ENCODE measurements at regions not wholly inside any gene's neighbourhood (a gene's known extent, or its start where the extent isn't known, plus 50 kb on each side); places are given as distances from the start of the nearest gene placed in this dataset.

DNA sequence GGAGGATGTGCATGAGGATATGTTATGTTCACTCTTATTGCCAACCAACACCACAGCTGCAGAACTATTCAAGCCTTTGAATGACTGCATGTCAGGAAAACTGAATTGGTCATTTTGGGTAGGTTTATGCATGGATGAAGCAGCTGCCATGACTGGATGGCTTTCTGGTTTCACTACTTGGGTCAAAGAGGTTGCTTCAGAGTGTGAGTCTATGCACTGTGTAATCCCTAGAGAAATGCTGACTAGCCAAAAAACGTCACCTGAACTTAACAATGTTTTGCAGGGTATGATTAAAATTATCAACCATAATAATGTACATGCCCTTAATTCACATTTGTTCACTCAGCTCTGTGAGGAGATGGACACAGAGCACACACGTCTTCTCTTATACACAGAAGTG, 206.7 kb upstream of the RBBP8 start:
- H3K9me3 ChIP-seq (ENCODE audit: control insufficient read depth, low read length) = no peaks in the 10 kb centered on the region
- DNase-seq (ENCODE audit: low read depth) = no peak

DNA sequence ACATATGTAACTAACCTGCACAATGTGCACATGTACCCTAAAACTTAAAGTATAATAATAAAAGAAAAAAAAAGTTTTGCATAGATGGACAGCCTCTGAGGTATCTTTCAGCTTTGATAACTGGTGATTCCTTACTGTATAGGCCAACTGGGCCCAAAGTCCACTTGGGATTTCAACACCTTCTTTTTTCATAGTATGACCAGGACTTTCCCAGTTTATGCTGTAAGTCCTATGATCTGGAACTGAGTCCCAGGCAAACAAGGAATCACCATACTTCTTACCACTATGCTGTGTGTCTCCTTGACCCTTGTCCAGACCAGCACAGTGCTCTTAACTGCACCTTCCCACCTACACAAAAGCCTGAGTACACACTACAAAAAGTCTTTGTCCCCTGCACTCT, 205.1 kb upstream of the RBBP8 start:
- Histone ChIP-seq H3K9ac (ENCODE audit: low read length) (no peak overlapping the region), H3K9me3 (ENCODE audit: control insufficient read depth, low read length) (no peaks in the 10 kb centered on the region), H3K4me1 (ENCODE audit: control insufficient read depth, insufficient read depth, low read length) (peaks cover 6% of the 10 kb centered on the region), H3K27me3 (replicated peaks; ENCODE audit: control insufficient read depth, insufficient read depth, low read length) (no peaks in the 10 kb centered on the region), H3K4me3 (ENCODE audit: low read length) (no peak overlapping the region), H3K36me3 (ENCODE audit: control insufficient read depth, insufficient read depth, low read length, severe bottlenecking) (no peaks in the 10 kb centered on the region)
- no peak for DNase-seq (ENCODE audit: low read depth)

More for the DNA sequence above, 206.7 kb upstream of the RBBP8 start:
- no peaks in the 10 kb centered on the region for H3K36me3 ChIP-seq (ENCODE audit: control insufficient read depth, insufficient read depth, low read length, severe bottlenecking)
- no peaks in the 10 kb centered on the region for H3K27me3 ChIP-seq (replicated peaks; ENCODE audit: control insufficient read depth, insufficient read depth, low read length)
- H3K4me3 ChIP-seq (ENCODE audit: low read length) = no peak overlapping the region
- H3K4me1 ChIP-seq (ENCODE audit: control insufficient read depth, insufficient read depth, low read length) = peaks cover 6% of the 10 kb centered on the region
- no peak overlapping the region for H3K9ac ChIP-seq (ENCODE audit: low read length)

- peaks cover 6% of the 10 kb centered on the region for H3K4me1 ChIP-seq (ENCODE audit: control insufficient read depth, insufficient read depth, low read length)
- H3K36me3 ChIP-seq (ENCODE audit: control insufficient read depth, insufficient read depth, low read length, severe bottlenecking) = no peaks in the 10 kb centered on the region
- no peak for DNase-seq (ENCODE audit: low read depth)
- H3K4me3 ChIP-seq (ENCODE audit: low read length) = no peak overlapping the region
- no peaks in the 10 kb centered on the region for H3K9me3 ChIP-seq (ENCODE audit: control insufficient read depth, low read length)
- H3K9ac ChIP-seq (ENCODE audit: low read length) = no peak overlapping the region
- no peaks in the 10 kb centered on the region for H3K27me3 ChIP-seq (replicated peaks; ENCODE audit: control insufficient read depth, insufficient read depth, low read length)
Measured at GRCh38 chr18:22728481-22729105, 204.5 kb upstream of the RBBP8 start.

DNA sequence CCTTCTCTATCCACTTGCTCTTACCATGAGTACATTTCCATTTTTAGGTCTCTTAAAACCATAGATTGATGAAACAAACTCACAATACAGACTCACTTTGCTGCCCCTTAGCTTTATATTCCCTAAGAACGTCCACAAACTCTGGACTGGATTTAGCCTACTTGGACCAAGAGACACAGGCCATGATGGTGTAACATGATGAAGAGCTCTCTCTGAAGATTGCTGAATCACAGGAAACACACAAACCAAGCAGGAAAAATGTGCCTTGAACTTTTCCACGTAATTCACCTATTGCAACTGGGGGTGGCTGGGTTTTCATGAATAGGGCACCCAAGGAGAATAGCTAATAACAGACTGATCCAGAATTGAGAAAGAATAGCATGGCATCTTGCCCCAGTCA, 201.7 kb upstream of the RBBP8 start:
- DNase-seq (ENCODE audit: low read depth) = no peak
- no peaks in the 10 kb centered on the region for H3K36me3 ChIP-seq (ENCODE audit: control insufficient read depth, insufficient read depth, low read length, severe bottlenecking)
- H3K4me3 ChIP-seq (ENCODE audit: low read length) = no peak overlapping the region
- no peaks in the 10 kb centered on the region for H3K9me3 ChIP-seq (ENCODE audit: control insufficient read depth, low read length)
- H3K27me3 ChIP-seq (replicated peaks; ENCODE audit: control insufficient read depth, insufficient read depth, low read length) = no peaks in the 10 kb centered on the region
- peaks cover 19% of the 10 kb centered on the region for H3K4me1 ChIP-seq (ENCODE audit: control insufficient read depth, insufficient read depth, low read length)
- H3K9ac ChIP-seq (ENCODE audit: low read length) = no peak overlapping the region

DNA sequence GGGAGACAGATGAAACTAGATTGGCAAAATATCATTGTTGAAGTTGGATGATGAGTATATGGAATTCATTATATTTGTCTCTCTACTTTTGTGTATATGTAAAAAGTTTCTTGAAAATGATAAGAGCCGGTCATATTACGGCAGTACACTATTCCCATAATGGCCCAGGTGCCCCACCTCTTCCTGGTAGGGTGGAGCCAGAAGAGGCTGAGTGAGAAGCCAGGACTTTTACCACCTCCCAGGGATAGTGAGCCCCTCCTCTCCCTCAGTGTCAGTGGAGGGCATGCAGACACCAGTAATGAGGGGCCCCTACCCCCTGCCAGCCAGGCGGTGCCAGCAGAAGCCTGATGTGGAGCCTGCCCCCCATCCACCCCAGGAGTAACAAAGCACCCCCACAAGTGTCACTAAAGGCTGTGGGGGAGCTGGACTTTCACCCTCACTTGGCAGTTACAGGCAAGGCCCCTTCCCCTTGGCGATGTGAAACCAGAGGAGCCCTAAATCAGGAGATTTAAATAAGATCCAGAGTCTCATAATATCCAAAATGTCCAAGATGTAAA, 198.9 kb upstream of the RBBP8 start:
- Histone ChIP-seq H3K9me3 (ENCODE audit: control insufficient read depth, low read length) (no peaks in the 10 kb centered on the region), H3K27me3 (replicated peaks; ENCODE audit: control insufficient read depth, insufficient read depth, low read length) (no peaks in the 10 kb centered on the region), H3K4me1 (ENCODE audit: control insufficient read depth, insufficient read depth, low read length) (peaks cover 12% of the 10 kb centered on the region), H3K4me3 (ENCODE audit: low read length) (no peak overlapping the region), H3K36me3 (ENCODE audit: control insufficient read depth, insufficient read depth, low read length, severe bottlenecking) (no peaks in the 10 kb centered on the region), H3K9ac (ENCODE audit: low read length) (no peak overlapping the region)
- DNase-seq (ENCODE audit: low read depth) = no peak

DNA sequence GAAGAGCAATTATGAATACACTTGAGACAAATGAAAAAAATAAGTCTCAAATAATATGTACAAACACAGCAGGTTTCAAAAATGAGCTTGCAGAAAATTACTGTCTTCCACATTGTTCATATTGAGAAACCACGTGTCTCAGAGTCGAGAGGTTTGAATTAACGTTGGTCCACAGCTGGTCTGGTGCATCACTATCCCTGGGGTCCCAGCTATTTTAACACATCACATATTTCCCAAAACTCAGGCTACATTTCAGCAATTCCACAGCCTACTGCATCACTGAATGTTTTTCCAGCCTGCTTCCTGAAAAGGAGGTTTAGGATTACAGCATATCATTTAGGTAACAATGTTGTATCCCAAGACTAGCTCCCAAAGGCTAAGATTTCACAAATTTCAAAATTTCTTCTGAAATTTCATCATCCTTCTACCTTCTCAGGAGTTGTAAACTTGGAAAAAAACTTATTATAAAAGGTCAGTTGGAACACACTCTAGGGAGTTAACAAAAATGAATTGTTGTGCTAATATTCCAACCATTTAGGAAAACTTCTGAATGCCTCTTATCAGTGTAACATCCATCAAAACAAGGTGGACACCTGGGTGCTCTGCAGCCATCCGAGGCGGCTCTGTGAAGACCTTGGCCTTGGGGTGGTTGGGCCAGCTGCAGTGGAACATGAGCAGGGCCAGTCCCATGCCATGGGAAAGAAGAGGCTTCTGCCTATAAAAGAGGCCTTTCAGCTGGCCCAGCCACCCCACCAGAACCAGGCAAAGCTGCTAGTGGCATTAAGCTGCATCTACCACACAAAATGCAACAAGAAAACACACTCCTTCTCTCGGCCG, 198.1 kb upstream of the RBBP8 start:
- Histone ChIP-seq H3K27me3 (replicated peaks; ENCODE audit: control insufficient read depth, insufficient read depth, low read length) (no peaks in the 10 kb centered on the region), H3K4me1 (ENCODE audit: control insufficient read depth, insufficient read depth, low read length) (peaks cover 12% of the 10 kb centered on the region), H3K4me3 (ENCODE audit: low read length) (no peak overlapping the region), H3K9ac (ENCODE audit: low read length) (no peak overlapping the region), H3K9me3 (ENCODE audit: control insufficient read depth, low read length) (no peaks in the 10 kb centered on the region), H3K36me3 (ENCODE audit: control insufficient read depth, insufficient read depth, low read length, severe bottlenecking) (no peaks in the 10 kb centered on the region)
- DNase-seq (ENCODE audit: low read depth) = peak; percentile 74

DNA sequence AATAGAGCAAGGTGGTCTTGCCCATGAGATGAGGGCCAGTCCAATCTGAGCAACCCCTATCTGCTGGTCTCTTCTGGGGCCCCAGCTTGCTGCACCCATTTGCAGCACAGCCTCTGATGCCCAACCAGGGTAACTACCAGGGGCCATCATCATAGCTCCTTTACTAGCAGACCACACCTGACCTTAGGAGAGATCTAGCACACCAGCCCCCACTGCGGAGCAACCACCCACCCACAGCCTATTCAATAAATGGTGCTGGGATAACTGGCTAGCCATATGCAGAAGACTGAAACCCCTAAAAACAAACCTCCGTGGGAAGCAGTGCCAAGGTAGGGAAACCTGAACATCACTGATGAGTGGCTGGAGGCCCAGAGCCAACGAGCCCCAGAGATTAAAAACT, 196.1 kb upstream of the RBBP8 start:
- no peak for DNase-seq (ENCODE audit: low read depth)
- peaks cover 12% of the 10 kb centered on the region for H3K4me1 ChIP-seq (ENCODE audit: control insufficient read depth, insufficient read depth, low read length)
- no peaks in the 10 kb centered on the region for H3K9me3 ChIP-seq (ENCODE audit: control insufficient read depth, low read length)
- H3K9ac ChIP-seq (ENCODE audit: low read length) = no peak overlapping the region
- no peaks in the 10 kb centered on the region for H3K36me3 ChIP-seq (ENCODE audit: control insufficient read depth, insufficient read depth, low read length, severe bottlenecking)
- no peaks in the 10 kb centered on the region for H3K27me3 ChIP-seq (replicated peaks; ENCODE audit: control insufficient read depth, insufficient read depth, low read length)
- no peak overlapping the region for H3K4me3 ChIP-seq (ENCODE audit: low read length)

DNA sequence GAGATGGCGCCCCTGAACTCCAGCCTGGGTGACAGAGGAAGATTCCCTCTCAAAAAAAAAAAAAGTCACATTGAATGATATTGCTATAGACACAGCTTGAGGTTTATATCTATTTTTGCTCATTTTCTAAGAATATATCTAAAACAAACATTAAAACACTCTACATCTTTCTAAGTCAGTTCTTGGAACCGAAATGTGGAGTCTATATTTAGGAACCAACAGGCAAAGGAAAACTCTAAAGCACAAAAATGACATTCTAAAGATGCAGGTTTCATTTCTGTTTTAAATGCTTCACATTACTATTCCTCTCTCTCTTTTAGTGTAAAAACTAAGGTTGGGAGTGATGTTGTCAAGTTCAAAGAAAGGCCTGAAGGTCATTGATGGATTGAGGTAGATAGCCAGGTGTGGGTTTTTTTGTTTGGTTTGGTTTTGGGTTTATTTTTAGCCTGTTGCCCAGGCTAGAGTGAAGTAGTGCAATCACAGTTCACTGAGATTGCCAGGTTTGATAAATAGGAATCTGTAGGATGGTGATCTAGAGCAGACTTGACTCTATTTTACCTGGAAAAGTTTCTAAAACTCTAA, 194.0 kb upstream of the RBBP8 start:
- Histone ChIP-seq H3K9me3 (ENCODE audit: control insufficient read depth, low read length) (no peaks in the 10 kb centered on the region), H3K27me3 (replicated peaks; ENCODE audit: control insufficient read depth, insufficient read depth, low read length) (no peaks in the 10 kb centered on the region), H3K36me3 (ENCODE audit: control insufficient read depth, insufficient read depth, low read length, severe bottlenecking) (no peaks in the 10 kb centered on the region), H3K4me1 (ENCODE audit: control insufficient read depth, insufficient read depth, low read length) (peaks cover 12% of the 10 kb centered on the region), H3K9ac (ENCODE audit: low read length) (no peak overlapping the region), H3K4me3 (ENCODE audit: low read length) (no peak overlapping the region)
- no peak for DNase-seq (ENCODE audit: low read depth)

DNA sequence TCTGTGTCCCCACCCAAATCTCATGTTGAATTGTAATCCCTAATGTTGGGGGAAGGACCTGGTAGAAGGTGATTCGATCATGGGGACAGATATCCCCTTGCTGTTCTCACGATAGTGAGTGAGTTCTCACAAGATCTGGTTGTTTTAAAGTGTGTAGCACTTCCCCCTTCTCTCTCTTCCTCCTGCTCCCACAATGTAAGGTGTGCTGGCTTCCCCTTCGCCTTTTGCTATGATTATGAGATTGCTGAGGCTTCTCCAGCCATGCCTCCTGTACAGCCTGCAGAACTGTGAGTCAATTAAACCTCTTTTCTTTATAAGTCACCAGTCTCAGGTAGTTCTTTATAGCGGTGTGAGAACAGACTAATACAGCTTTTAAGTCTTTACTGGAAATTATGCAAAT, 193.3 kb upstream of the RBBP8 start:
- Histone ChIP-seq H3K27me3 (replicated peaks; ENCODE audit: control insufficient read depth, insufficient read depth, low read length) (no peaks in the 10 kb centered on the region), H3K9ac (ENCODE audit: low read length) (no peak overlapping the region), H3K9me3 (ENCODE audit: control insufficient read depth, low read length) (no peaks in the 10 kb centered on the region), H3K36me3 (ENCODE audit: control insufficient read depth, insufficient read depth, low read length, severe bottlenecking) (no peaks in the 10 kb centered on the region), H3K4me3 (ENCODE audit: low read length) (no peak overlapping the region), H3K4me1 (ENCODE audit: control insufficient read depth, insufficient read depth, low read length) (peaks cover 5% of the 10 kb centered on the region)
- no peak for DNase-seq (ENCODE audit: low read depth)

- no peaks in the 10 kb centered on the region for H3K27me3 ChIP-seq (replicated peaks; ENCODE audit: control insufficient read depth, insufficient read depth, low read length)
- no peaks in the 10 kb centered on the region for H3K4me1 ChIP-seq (ENCODE audit: control insufficient read depth, insufficient read depth, low read length)
- no peaks in the 10 kb centered on the region for H3K36me3 ChIP-seq (ENCODE audit: control insufficient read depth, insufficient read depth, low read length, severe bottlenecking)
- DNase-seq (ENCODE audit: low read depth) = no peak
- H3K9ac ChIP-seq (ENCODE audit: low read length) = no peak overlapping the region
- no peak overlapping the region for H3K4me3 ChIP-seq (ENCODE audit: low read length)
- H3K9me3 ChIP-seq (ENCODE audit: control insufficient read depth, low read length) = peaks cover 5% of the 10 kb centered on the region
Measured at GRCh38 chr18:22741318-22741717, 191.8 kb upstream of the RBBP8 start.

DNA sequence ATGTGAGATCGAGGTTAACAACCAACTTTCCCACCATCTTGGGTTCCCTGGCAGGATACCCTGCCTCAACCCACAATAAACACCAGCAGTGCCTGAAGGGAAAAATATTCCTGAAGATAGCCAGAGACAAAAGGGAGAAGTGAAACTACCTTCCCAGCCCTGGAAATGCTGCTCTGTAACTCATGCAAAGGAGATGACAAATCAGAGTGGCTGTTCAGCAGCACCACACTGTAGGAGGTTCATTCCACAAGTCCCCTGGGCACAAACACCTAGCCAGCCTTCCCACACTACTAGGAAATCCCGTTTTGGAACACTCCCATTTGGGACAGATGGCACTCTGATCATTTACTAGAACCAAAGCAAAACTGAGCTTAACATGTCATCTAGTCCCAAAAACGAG, 190.7 kb upstream of the RBBP8 start:
- Histone ChIP-seq H3K4me1 (ENCODE audit: control insufficient read depth, insufficient read depth, low read length) (no peaks in the 10 kb centered on the region), H3K4me3 (ENCODE audit: low read length) (no peak overlapping the region), H3K36me3 (ENCODE audit: control insufficient read depth, insufficient read depth, low read length, severe bottlenecking) (no peaks in the 10 kb centered on the region), H3K27me3 (replicated peaks; ENCODE audit: control insufficient read depth, insufficient read depth, low read length) (no peaks in the 10 kb centered on the region), H3K9me3 (ENCODE audit: control insufficient read depth, low read length) (peaks cover 5% of the 10 kb centered on the region), H3K9ac (ENCODE audit: low read length) (no peak overlapping the region)
- no peak for DNase-seq (ENCODE audit: low read depth)
